Erythroblast (primary cell): ENCODE measurements at regions not wholly inside any gene's neighbourhood (a gene's known extent, or its start where the extent isn't known, plus 50 kb on each side); places are given as distances from the start of the nearest gene placed in this dataset.

Source experiments
- DNase-seq, 2 experiments: peaks; one replicate each; lab custom pipeline; 2025; lab: John Stamatoyannopoulos, UW
- GATA1 ChIP-seq: IDR thresholded peaks from 2 replicates; pipeline ENCODE4 v1.6.1; 2011; ENCODE audit warnings: low read depth, mild to moderate bottlenecking, control low read depth, low read length, moderate library complexity
- POLR2A ChIP-seq: IDR thresholded peaks from 2 replicates; pipeline ENCODE4 v1.6.1; 2011; ENCODE audit warnings: mild to moderate bottlenecking, low read length

DNA sequence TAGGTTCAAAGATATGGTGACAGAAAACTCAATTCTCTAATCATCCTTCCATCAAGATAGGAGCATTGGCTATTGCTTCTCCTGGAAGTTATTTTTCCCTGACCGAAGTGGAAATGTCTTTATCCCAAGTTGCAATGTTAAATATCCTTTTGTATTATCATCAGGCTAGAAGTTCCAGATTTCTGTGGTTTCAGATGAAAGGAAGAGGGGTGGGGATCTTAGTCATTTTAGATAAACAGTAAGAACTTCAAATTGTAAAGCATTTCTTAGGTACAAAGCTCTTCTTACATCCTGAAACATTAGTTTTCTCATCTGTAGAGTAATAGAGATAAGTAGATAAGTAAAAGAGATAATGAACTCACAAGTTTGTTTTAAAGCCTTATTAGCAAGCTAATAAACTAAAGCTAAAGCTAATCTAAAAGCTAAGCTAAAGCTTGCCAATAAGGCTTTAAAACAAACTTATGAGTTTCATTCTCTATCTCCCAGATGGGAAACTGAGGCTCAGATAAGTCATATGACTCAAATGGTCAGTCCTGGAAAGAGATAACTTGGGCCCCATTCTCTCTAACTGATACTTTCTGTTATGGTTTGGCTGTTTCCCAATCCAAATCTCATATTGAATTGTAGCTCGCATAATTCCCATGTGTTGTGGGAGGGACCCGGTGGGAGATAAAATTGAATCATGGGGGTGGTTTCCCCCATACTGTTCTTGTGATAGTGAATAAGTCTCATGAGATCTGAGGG lies 99.2 kb upstream of the KCNK2 start:
- DNase-seq, result no peak

DNA sequence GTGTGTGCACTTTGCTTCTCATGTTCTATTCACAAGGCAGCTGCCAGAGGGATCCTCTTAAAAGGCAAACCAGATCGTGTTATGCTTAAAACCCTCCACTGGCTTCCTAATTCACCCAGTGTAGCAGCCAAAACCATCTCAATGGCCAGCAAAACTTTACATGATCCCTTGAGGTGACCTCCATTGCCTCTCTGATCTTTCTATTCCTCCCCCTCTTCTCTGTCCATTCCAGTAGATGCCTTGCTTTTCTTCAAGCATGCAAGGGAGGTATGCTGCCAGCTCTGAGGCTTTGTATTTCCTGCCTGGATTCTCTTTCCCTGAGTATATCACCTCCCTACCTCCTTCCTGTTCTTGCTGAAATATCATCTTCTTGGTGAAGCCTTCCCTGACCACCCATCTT lies 93.2 kb upstream of the KCNK2 start:
- TF ChIP-seq POLR2A (no peak), GATA1 (no peak)
- no peak for DNase-seq

More for the DNA sequence above, 99.2 kb upstream of the KCNK2 start:
- no peak for TF ChIP-seq POLR2A
- no peak for TF ChIP-seq GATA1

- no peak for DNase-seq
Observed at GRCh38 chr1:214990619-214991018, 91.9 kb upstream of the KCNK2 start.

GRCh38 chr1:214991691-214992315 lies 90.7 kb upstream of the KCNK2 start:
- TF ChIP-seq POLR2A (no peak), GATA1 (no peak)
- DNase-seq, result no peak

More at GRCh38 chr1:214990619-214991018, 91.9 kb upstream of the KCNK2 start:
- TF ChIP-seq POLR2A, result no peak
- no peak for TF ChIP-seq GATA1

DNA sequence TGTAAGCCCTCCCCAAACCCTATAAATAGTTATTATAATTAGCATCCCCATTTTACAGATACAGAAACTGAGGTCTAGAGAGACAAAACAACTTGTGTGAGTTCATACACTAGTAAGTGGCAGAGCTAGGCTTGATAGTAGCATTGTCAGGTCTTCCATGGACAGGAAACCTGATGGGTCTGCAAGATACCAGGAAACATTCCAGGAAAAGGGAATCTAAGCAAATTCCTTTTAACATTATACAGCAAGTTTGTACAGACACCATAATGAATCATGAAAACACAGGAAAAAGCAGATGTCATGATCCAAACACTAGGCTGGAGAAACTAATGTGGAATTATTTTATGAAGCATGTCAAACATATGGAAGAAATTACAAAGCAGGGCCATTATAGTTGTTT lies 89.1 kb upstream of the KCNK2 start:
- no peak for TF ChIP-seq GATA1
- DNase-seq, result no peak

- TF ChIP-seq POLR2A, result no peak
- no peak for TF ChIP-seq GATA1
- no peak for DNase-seq
Observed at GRCh38 chr1:214997685-214998084, 84.9 kb upstream of the KCNK2 start.

DNA sequence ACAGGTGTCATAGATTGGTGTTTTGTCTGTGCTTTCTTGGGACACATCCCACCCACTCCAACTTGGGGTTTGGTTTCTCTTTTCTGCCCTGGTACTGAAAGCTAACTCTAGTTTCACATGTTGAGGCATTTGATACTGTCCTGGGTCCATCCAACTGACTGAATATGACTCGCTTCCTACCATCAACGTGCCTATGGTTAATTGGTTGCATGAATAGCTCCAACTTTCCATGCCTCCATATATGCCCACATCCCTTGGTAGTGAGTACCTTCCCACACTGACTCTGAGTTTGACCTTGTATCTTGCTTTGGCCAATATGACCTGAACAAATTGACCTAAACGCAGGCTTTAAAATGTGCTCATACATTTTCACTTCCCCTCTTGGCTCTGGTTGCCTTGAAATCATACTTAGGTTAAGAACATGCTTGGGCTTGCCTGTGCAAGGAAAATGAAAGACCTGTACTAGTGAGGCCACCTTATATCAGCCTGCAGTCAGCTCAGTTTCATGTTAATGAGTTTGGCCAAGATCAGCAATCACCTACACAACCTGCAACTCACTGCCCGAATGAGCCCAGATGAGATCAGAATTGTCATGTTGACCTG lies 81.0 kb upstream of the KCNK2 start:
- TF ChIP-seq POLR2A (no peak), GATA1 (no peak)
- DNase-seq, result no peak

- no peak for DNase-seq
Observed at GRCh38 chr1:215002471-215002870, 80.1 kb upstream of the KCNK2 start.

GRCh38 chr1:215003686-215004085 lies 78.9 kb upstream of the KCNK2 start:
- no peak for DNase-seq

More at GRCh38 chr1:215002471-215002870, 80.1 kb upstream of the KCNK2 start:
- no peak for TF ChIP-seq POLR2A

DNA sequence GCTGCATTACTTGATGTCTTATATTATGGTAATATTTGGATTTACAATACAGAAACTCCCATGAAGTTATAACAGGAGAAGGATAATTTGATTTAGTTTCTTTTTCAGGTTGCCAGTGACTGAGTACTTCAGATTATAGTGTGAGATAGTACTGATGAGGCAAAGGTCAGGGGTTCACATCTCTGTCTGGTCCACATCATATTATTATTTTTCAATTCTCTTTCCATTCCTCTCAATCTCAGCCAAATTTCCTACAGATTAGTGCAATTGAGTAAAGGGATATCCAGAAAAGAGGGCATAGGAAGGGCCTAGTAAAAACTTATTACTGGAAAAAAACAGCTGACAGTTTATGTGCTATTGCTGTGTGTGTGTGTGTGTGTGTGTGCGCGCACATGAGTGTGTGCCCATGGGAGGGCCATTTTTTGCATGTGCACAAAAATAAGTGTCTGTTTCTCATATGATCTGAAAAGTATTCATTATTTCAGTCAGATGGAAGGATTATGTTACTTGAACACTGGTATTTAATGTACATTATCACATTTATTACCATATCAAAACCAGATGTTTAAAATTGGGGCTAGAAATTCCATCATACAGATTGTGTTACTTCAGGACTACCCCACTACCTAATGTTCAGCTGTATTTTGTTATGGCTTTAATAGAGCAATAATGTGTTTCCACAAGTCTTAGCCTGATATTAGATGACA lies 78.3 kb upstream of the KCNK2 start:
- TF ChIP-seq POLR2A, result no peak
- TF ChIP-seq GATA1, result no peak
- DNase-seq, result no peak

More at GRCh38 chr1:215003686-215004085, 78.9 kb upstream of the KCNK2 start:
- no peak for TF ChIP-seq POLR2A
- TF ChIP-seq GATA1, result no peak

DNA sequence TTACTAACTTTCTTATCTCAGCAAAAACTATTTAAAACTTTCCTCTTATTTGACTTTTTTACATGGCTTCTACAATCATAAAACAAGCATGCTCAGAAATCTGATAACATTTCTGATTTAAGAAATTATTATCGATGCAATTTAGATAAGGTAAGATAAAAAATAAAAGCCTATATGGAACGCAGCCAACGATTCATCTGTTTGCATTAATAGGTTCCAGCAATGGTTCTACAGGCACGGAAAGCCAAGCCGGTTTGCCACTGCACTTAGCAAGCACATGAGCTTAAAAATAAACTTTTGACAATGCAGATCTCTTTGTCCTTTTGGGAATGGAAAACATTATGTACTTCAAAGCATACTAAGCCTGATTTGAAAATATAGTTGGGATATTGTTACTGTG lies 77.5 kb upstream of the KCNK2 start:
- no peak for DNase-seq
- TF ChIP-seq GATA1 (no peak), POLR2A (no peak)

- TF ChIP-seq POLR2A, result no peak
- no peak for TF ChIP-seq GATA1
- DNase-seq, result no peak
Observed at GRCh38 chr1:215005656-215006345, 76.7 kb upstream of the KCNK2 start.

GRCh38 chr1:215007880-215008279 lies 74.7 kb upstream of the KCNK2 start:
- no peak for DNase-seq
- TF ChIP-seq POLR2A (no peak), GATA1 (no peak)
